ENCODE measurements at regions not wholly inside any gene's neighbourhood (a gene's known extent, or its start where the extent isn't known, plus 50 kb on each side); places are given as distances from the start of the nearest gene placed in this dataset.

DNA sequence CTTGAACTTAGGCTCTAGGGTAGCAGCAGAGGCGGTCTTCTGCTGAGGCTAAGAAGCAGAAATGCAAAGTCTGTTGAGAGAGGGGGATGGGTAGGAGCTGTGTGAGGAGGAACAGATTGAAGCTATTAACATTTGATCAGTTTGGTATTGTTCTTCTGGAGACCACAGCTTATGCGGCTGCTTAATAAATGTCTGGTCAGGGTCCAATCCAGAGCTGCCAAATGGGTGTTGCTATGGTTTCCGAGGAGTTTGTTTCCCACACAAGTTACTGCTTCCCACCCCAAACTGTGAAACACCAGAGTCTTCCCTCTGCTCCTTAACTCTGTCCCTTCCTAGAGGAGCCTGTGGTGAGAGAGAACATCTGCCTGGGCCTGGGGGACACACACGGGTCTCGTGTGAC, 142.2 kb upstream of the KLF4 start:
- no peaks in the 10 kb centered on the region for H3K9me3 ChIP-seq (ENCODE audit: control insufficient read depth, insufficient read depth, low read length)
- peaks cover 28% of the 10 kb centered on the region for H3K4me1 ChIP-seq (ENCODE audit: insufficient read depth, low read length)
- no peaks in the 10 kb centered on the region for H3K36me3 ChIP-seq (ENCODE audit: insufficient read depth, low read length)
- no peak overlapping the region for H3K9ac ChIP-seq (ENCODE audit: low read depth, low read length)

DNA sequence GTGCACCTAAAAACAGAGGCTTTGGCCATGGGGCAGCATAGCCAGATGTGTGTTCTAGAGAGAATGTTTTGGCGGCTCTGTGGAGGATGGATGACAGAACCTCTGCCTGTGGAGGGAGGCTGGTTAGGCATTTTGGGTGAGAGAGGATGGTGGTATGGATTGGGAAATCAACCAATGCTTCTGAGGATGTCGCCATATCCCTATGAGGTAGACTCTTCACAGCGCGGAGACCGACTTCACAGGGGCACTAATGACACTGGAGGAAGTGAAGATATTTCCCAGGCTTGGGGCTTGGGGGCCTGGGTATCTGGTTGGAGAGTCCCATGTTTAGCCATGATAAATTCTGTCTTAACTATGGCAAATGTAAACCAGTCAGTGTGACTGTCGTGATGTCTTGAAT, 140.6 kb upstream of the KLF4 start:
- H3K9me3 ChIP-seq (ENCODE audit: control insufficient read depth, insufficient read depth, low read length): no peaks in the 10 kb centered on the region
- no peak overlapping the region for H3K9ac ChIP-seq (ENCODE audit: low read depth, low read length)
- H3K36me3 ChIP-seq (ENCODE audit: insufficient read depth, low read length): no peaks in the 10 kb centered on the region
- H3K4me1 ChIP-seq (ENCODE audit: insufficient read depth, low read length): peaks cover 24% of the 10 kb centered on the region

DNA sequence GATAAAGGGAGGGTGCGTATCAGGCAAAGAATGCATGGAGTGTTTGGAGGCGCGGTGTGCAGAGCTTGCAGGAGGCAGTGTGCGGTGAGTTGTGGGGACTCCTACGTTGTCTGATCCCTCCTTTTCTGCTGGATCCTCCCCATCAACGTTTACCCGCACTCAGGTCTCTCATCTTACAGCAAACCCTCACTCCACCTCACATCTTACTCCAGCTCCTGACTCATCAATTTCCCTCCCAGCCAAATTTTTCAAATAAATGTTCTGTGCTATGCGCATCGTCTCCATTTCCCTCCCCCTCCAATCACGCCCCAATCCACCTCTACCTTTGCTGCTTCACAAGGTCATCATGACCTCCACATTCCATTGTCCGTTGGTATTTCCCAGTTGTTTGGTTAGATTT, 138.9 kb upstream of the KLF4 start:
- Histone ChIP-seq H3K36me3 (ENCODE audit: insufficient read depth, low read length) (no peaks in the 10 kb centered on the region), H3K4me1 (ENCODE audit: insufficient read depth, low read length) (peaks cover 24% of the 10 kb centered on the region), H3K9ac (ENCODE audit: low read depth, low read length) (no peak overlapping the region), H3K9me3 (ENCODE audit: control insufficient read depth, insufficient read depth, low read length) (no peaks in the 10 kb centered on the region)

DNA sequence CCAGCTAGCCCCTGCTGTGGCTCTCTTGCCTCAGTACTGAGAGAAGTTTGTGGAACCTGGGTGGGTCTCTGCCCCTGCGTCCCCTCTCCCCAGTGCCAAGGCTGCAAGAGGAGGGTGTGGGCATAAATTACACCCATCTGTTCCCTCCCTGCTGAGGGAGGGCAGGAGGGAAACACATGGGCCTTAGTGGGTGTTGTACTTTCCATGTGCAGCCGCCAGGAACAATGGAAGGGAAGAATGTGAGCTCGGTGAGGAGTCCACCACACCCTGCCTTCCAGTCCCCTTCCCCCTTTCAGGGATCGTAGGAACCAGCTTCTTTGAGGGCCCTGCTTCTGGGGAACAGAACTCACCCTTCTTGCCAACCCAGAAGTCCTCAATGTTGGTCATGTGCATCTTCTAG, 138.2 kb upstream of the KLF4 start:
- Histone ChIP-seq H3K9me3 (ENCODE audit: control insufficient read depth, insufficient read depth, low read length) (no peaks in the 10 kb centered on the region), H3K4me1 (ENCODE audit: insufficient read depth, low read length) (peaks cover 17% of the 10 kb centered on the region), H3K9ac (ENCODE audit: low read depth, low read length) (no peak overlapping the region), H3K36me3 (ENCODE audit: insufficient read depth, low read length) (no peaks in the 10 kb centered on the region)

GRCh38 chr9:107626118-107626517, 136.5 kb upstream of the KLF4 start:
- Histone ChIP-seq H3K9ac (ENCODE audit: low read depth, low read length) (no peak overlapping the region), H3K36me3 (ENCODE audit: insufficient read depth, low read length) (no peaks in the 10 kb centered on the region), H3K4me1 (ENCODE audit: insufficient read depth, low read length) (0 out of 2 replicates have a peak, but pooled peaks cover 2% of the 10 kb centered on the region), H3K9me3 (ENCODE audit: control insufficient read depth, insufficient read depth, low read length) (no peaks in the 10 kb centered on the region)

GRCh38 chr9:107625383-107625984, 135.9 kb upstream of the KLF4 start:
- Histone ChIP-seq H3K9ac (ENCODE audit: low read depth, low read length) (no peak overlapping the region), H3K9me3 (ENCODE audit: control insufficient read depth, insufficient read depth, low read length) (no peaks in the 10 kb centered on the region), H3K4me1 (ENCODE audit: insufficient read depth, low read length) (0 out of 2 replicates have a peak, but pooled peaks cover 2% of the 10 kb centered on the region), H3K36me3 (ENCODE audit: insufficient read depth, low read length) (no peaks in the 10 kb centered on the region)

DNA sequence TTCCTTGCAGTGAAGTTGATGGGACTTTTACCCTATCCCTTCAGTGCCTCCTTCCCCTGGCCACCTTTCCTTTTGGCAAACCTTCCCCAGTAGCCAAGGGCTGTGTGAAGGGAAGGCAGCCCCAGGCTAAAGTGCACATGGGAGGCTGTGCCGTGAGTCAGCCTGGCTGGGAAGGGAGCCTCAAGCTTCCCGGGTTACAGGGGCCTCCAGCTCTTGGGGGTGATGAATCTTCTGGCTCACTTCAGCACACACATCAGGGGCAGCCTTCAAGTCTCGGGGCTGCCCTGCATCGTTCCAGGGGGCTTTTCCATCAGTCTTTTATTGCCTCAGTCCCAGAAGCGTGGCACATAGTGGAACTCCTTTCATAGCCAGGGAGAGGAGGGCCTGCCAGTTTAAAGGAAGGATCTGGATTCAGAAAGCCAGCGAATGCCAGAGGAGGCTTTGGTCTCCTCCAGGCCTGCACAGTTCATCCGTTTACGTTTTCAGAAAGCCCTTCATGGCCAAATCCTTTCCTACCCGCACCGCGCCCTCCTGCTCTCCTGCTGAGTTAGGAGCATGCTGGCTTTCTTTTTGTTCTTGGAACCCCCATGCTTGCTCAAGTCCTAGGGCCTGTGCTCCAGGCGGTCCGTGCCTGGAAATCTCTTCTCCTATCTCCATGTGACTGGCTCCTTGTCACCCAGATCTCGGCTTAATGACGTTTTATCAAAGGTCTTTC, 134.8 kb upstream of the KLF4 start:
- Histone ChIP-seq H3K36me3 (ENCODE audit: insufficient read depth, low read length) (no peaks in the 10 kb centered on the region), H3K9me3 (ENCODE audit: control insufficient read depth, insufficient read depth, low read length) (no peaks in the 10 kb centered on the region), H3K4me1 (ENCODE audit: insufficient read depth, low read length) (0 out of 2 replicates have a peak, but pooled peaks cover 2% of the 10 kb centered on the region), H3K9ac (ENCODE audit: low read depth, low read length) (no peak overlapping the region)

DNA sequence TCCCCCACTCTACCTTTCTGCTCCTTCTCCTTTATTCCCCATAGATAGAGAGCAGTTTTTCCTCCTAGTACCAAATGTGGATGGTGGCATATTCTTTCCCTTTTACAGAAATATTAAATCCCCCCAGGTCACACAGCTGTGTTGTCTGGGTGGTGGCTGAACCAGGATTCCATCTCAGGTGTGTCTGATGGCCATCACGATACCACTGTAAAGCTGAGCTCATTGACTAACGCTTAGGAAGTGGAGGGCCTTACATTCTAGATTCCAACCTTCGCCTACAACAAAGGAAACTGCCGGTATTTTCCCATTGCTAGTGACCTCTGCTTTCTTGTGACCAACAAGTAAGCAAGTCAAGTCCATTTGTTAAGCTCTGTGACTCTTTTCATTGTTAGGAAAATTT, 131.9 kb upstream of the KLF4 start:
- no peak overlapping the region for H3K9ac ChIP-seq (ENCODE audit: low read depth, low read length)
- no peaks in the 10 kb centered on the region for H3K9me3 ChIP-seq (ENCODE audit: control insufficient read depth, insufficient read depth, low read length)
- no peaks in the 10 kb centered on the region for H3K4me1 ChIP-seq (ENCODE audit: insufficient read depth, low read length)
- H3K36me3 ChIP-seq (ENCODE audit: insufficient read depth, low read length): no peaks in the 10 kb centered on the region

- H3K9ac ChIP-seq (ENCODE audit: low read depth, low read length): no peak overlapping the region
- H3K4me1 ChIP-seq (ENCODE audit: insufficient read depth, low read length): no peaks in the 10 kb centered on the region
- H3K9me3 ChIP-seq (ENCODE audit: control insufficient read depth, insufficient read depth, low read length): no peaks in the 10 kb centered on the region
- H3K36me3 ChIP-seq (ENCODE audit: insufficient read depth, low read length): no peaks in the 10 kb centered on the region
Measured at GRCh38 chr9:107620801-107621200, 131.2 kb upstream of the KLF4 start.

- Histone ChIP-seq H3K4me1 (ENCODE audit: insufficient read depth, low read length) (no peaks in the 10 kb centered on the region), H3K9me3 (ENCODE audit: control insufficient read depth, insufficient read depth, low read length) (no peaks in the 10 kb centered on the region), H3K36me3 (ENCODE audit: insufficient read depth, low read length) (no peaks in the 10 kb centered on the region), H3K9ac (ENCODE audit: low read depth, low read length) (no peak overlapping the region)
Measured at GRCh38 chr9:107620236-107620635, 130.7 kb upstream of the KLF4 start.

DNA sequence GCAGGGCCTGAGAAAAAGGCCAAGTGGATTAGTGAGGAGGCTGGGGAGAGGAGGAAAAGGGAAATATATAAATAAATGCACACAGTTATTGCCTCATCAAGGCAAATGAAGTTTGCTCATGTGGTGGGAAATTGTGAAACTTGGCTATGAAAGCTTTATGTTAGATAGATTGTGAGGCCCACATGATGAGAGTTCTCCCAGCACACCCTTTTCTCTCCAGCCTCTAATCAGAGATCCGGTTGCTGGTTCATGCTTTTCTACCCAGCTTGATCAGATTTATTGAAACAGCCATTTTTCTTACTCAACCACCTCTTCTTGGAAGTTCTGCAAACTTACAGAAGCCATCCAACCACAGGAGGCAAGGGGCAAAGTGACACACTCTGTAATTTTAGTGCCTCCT, 125.8 kb upstream of the KLF4 start:
- no peak overlapping the region for H3K9ac ChIP-seq (ENCODE audit: low read depth, low read length)
- H3K9me3 ChIP-seq (ENCODE audit: control insufficient read depth, insufficient read depth, low read length): no peaks in the 10 kb centered on the region
- H3K36me3 ChIP-seq (ENCODE audit: insufficient read depth, low read length): no peaks in the 10 kb centered on the region
- H3K4me1 ChIP-seq (ENCODE audit: insufficient read depth, low read length): no peaks in the 10 kb centered on the region

DNA sequence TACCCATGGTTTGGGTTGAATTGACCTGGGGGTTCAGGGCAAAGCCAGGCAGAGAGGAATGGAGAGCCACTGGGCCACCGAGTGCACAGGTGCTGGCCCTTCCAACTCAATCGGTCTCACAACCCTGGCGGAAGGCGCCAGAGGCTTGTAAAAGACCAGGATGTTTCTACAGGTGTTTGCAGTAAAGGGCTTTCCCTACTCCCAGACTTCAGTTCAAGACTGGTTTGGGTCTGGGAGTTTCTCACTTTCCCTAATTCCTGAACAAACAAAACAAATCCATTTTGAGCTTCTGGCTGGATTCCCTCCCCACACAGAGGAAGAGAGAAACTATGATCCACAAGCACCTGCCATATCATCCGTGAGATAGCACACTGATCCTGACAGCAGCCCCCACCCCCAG, 125.2 kb upstream of the KLF4 start:
- no peaks in the 10 kb centered on the region for H3K4me1 ChIP-seq (ENCODE audit: insufficient read depth, low read length)
- no peaks in the 10 kb centered on the region for H3K9me3 ChIP-seq (ENCODE audit: control insufficient read depth, insufficient read depth, low read length)
- no peak overlapping the region for H3K9ac ChIP-seq (ENCODE audit: low read depth, low read length)
- no peaks in the 10 kb centered on the region for H3K36me3 ChIP-seq (ENCODE audit: insufficient read depth, low read length)

DNA sequence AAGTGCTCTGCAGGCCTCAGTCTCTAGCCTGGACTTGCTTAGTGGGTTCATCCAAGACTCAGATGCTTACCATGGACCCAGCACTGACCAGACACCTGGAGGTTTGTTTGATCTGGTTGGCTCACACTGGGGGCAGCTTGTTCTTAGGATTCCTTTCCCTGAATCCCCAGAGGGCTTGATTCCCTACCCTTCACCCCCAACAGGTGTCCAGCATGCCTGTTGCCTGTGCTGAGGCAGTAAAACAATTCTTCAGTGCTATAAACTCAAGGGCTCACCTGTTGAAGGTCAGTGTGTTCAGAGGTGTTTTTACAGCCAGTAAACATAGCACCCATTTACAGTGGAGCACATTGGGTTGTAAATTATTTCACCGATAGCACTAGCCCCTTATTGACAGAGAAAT, 123.8 kb upstream of the KLF4 start:
- Histone ChIP-seq H3K36me3 (ENCODE audit: insufficient read depth, low read length) (no peaks in the 10 kb centered on the region), H3K9me3 (ENCODE audit: control insufficient read depth, insufficient read depth, low read length) (no peaks in the 10 kb centered on the region), H3K4me1 (ENCODE audit: insufficient read depth, low read length) (no peaks in the 10 kb centered on the region), H3K9ac (ENCODE audit: low read depth, low read length) (no peak overlapping the region)

- no peaks in the 10 kb centered on the region for H3K36me3 ChIP-seq (ENCODE audit: insufficient read depth, low read length)
- H3K4me1 ChIP-seq (ENCODE audit: insufficient read depth, low read length): no peaks in the 10 kb centered on the region
- H3K9me3 ChIP-seq (ENCODE audit: control insufficient read depth, insufficient read depth, low read length): no peaks in the 10 kb centered on the region
- H3K9ac ChIP-seq (ENCODE audit: low read depth, low read length): no peak overlapping the region
Measured at GRCh38 chr9:107612136-107612535, 122.6 kb upstream of the KLF4 start.

- H3K4me1 ChIP-seq (ENCODE audit: insufficient read depth, low read length): no peaks in the 10 kb centered on the region
- H3K9ac ChIP-seq (ENCODE audit: low read depth, low read length): no peak overlapping the region
- H3K36me3 ChIP-seq (ENCODE audit: insufficient read depth, low read length): no peaks in the 10 kb centered on the region
- H3K9me3 ChIP-seq (ENCODE audit: control insufficient read depth, insufficient read depth, low read length): no peaks in the 10 kb centered on the region
Measured at GRCh38 chr9:107609547-107609946, 120.0 kb upstream of the KLF4 start.

All from ES-I3 (cell line).